Activated CD8-positive, alpha-beta memory T cell treated with anti-CD3 and anti-CD28 coated beads for 48 hours (primary cell): ENCODE measurements at regions not wholly inside any gene's neighbourhood (a gene's known extent, or its start where the extent isn't known, plus 50 kb on each side); places are given as distances from the start of the nearest gene placed in this dataset.
"Not testable (repeated sequence)": the region's sequence is repeated elsewhere in the genome, so short reads cannot be mapped to it uniquely, and the experiment has no call there.

Experiments
- DNase-seq, 3 experiments: peaks; one replicate each; pipeline ENCODE4 v3.0.0-alpha.2; 2020; ENCODE audit warnings: low read depth in 2 of 3, low spot score in 2 of 3

- DNase-seq, result no peak
These were observed 593.1 kb upstream of the CAMK1G start for GRCh38 chr1:208990456-208990855.

- not testable (repeated sequence) for DNase-seq
These were observed 586.5 kb upstream of the CAMK1G start for GRCh38 chr1:208997053-208997452.

- DNase-seq, result no peak
These were observed 585.7 kb upstream of the CAMK1G start for GRCh38 chr1:208997726-208998312.

- DNase-seq, result no peak
These were observed 574.9 kb upstream of the CAMK1G start for GRCh38 chr1:209008586-209008985.

DNA sequence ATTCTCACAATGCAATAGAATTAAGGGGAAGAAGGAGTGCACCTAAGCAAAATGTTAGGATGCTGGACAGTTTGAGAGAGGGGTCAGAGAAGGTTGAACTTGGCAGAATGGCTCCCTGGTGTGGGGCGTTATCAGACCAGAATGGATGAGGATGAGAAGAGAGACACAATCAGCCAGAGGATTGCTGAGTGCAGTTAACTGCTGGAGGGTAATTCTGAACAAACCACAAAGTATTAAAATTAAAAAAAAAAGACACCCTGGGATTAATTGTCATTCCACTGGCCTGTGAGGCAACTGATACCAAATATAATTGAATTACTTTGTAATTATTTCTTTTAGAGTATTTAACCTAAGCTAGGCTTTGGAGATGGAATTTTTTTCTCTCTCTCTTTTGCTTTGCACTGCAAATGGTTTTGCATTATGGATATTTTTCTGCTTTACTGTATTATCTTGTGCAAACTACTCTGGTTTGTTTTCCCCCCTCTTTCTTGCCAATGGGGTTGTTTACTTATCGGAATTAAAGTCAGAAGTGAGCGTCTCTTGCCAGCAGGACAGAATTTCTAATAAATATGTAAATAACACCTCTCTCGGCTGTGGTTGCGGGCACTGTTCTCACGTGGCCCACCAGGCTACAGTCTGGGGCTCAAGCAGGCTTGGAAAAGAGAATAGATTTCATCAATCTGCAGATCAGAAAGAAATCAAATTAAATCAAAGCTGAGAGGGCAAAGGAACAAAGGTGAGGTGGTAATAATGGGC lies 572.9 kb upstream of the CAMK1G start:
- DNase-seq, result no peak

DNA sequence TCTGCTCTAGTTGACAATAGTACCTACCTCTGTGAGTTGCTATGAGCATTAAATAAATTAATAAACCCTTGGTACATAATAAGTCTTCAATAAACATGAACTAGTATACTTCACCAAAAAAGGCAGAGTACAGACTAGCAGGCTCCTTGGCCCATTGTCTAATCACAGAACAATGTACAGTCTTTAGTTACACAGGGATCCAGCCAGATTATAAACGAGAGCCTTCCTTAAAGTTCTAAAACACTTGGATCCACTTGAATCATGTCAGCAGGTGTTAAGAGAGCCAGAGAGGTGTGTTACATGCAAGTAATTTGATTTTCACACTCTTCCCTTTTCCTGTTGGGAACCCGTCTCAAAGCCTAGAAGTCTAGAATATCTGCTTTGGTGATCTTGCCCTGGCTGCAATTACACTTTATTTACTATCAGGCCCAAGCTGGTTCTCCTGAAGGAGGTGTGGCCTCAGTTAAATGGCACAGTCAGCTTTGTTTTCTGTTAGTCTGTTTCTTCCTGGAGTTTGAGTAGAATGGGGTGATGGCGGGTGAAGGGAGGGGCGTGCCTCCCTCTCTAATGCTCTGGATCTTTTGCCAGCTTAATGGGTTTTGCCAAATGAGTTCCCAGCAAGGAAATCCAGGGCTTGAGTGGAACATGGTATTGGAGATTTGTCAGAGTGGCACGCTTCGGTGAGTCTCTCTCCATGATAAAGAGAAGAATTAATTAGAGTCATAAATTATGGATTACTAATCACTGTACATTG lies 570.9 kb upstream of the CAMK1G start:
- DNase-seq, result no peak

- no peak for DNase-seq
These were observed 568.4 kb upstream of the CAMK1G start for GRCh38 chr1:209015092-209015491.

DNA sequence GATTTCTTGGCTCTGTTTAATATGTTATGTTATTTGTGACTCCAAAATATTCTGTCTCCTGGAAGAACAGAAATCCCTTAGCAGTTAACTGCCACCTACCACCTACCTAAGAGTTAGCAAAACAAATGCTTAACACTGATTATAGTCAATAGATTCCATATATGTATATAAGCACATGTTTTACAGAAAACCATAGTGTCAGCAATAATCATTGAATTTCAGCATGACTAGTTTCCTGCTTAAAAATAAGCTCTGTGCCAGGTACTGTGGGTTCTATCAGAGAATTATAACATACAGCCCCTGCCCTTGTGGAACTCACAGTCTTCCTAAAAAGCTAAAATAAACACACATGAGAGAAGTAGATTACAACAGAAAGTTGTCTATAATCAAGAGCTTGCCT lies 561.9 kb upstream of the CAMK1G start:
- DNase-seq, result no peak

GRCh38 chr1:209023790-209024189 lies 559.7 kb upstream of the CAMK1G start:
- no peak for DNase-seq

DNA sequence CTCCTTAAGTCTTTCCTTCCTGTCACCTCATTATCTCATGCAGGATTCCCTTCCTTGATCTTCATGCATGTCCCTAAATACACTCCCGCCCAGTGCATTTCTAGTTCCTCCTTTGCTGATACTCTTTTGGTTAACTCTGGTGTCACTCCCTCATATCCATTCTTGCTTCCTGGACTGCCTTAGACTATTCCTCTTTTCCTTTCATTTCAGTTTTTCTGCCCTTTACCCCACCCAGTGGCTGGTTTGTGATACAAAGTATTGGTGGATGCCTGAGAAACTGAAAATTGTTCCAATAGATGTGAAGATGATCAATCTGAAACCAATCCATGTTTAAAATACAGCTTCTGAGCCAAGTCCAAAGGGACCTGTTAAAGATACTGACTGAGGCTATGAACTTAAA lies 553.8 kb upstream of the CAMK1G start:
- no peak for DNase-seq

DNA sequence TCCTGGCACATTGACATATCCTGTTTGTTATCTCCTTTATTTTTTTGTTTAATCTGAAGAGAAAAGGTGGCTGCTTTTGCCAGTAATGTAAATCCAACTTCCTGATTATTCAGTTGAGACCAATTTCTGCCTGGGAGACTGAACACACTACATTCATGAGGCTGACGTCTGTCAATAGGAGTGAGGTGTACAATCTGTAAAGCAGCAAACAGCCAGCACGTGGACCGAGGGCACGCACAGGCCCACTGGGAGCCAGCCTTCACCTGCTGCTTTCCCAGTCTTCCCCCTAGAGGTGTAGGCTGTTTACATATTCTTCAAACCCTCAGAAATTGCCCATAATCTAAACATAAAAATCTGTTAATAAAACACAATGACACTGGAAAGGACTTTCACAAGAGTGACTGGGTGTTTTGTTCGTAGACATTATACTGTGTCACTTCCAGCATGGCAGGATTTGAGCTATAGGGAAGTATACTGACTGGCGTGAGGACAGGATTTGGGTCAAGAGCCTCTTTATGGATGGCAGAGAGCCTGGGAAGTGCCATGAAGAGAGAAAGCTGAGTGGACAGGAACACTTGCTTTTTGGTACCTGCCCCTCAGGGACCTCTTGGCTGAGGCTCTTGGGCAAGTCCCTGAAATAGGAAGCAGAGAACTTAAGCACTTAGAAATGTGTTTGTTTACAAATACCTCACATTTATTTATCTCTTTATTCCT lies 552.9 kb upstream of the CAMK1G start:
- DNase-seq, result no peak

GRCh38 chr1:209037064-209037463 lies 546.5 kb upstream of the CAMK1G start:
- DNase-seq, result no peak

- no peak for DNase-seq
These were observed 545.2 kb upstream of the CAMK1G start for GRCh38 chr1:209038316-209038715.

GRCh38 chr1:209038735-209039134 lies 544.8 kb upstream of the CAMK1G start:
- DNase-seq, result no peak

- no peak for DNase-seq
These were observed 543.2 kb upstream of the CAMK1G start for GRCh38 chr1:209040351-209040750.

- no peak for DNase-seq
These were observed 541.6 kb upstream of the CAMK1G start for GRCh38 chr1:209041927-209042326.

GRCh38 chr1:209042413-209042812 lies 541.1 kb upstream of the CAMK1G start:
- DNase-seq, result no peak

DNA sequence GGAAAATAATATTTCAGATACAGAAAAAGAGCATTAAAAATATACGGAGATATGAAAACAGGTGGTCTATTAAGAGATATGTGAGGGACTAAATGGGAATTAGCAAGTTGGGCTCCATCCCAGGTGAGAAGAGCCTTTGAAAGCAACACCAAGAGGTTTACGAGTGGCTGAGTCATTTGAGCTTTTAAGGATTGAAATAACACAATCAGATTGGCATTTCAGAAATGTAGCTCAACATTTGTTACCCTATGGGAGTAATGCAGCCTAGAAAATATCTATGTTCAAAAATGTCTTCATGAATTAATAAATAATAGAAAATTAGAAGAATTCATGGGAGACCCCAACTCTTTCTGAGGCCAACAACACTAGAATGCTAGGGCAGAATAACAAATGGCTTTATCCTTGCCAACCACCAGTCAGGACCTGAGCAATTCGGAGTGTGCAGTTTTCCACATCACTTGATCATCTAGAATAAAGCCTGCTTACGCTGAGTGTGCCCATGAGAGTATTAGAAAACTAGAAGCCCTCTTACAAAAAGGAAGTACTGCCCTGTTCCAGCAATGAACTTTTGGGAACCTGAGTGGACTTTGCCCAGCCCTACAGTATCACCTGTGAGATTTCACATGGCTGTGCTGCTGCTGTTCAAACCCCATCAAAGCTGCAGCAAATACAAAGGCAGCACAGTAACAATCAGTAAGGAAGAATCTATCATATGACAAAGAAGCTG lies 538.0 kb upstream of the CAMK1G start:
- DNase-seq, result no peak

- DNase-seq, result no peak
These were observed 537.5 kb upstream of the CAMK1G start for GRCh38 chr1:209046058-209046417.

GRCh38 chr1:209046935-209047334 lies 536.6 kb upstream of the CAMK1G start:
- no peak for DNase-seq
